ENCODE measurements at regions not wholly inside any gene's neighbourhood (a gene's known extent, or its start where the extent isn't known, plus 50 kb on each side); places are given as distances from the start of the nearest gene placed in this dataset.
A peak's percentile ranks its signal among the peaks of the same experiment; 100 is the strongest.

DNA sequence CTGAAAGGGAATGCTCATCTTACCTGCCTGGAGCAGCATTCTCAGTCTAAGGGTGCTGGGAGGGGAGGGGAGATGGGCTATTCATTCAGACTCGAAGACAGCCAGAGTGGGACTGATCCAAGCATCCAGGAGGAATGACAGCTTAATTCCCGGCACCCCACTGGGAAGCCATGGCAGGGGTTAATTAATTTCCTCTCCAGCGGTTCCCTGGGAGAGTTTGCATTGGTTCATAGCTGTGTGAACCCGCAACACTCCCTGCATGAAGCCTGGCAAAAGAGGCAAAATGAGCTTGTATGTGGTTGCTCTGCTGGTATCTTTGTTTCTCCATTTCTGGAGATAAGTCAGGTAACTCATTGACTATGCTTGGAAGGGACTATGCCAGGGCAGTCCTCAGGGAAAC, 401.0 kb upstream of the SLC24A2 start:
- Histone ChIP-seq H3K4me1 (ENCODE audit: insufficient read depth, low read length, poor library complexity, severe bottlenecking) (no peaks in the 10 kb centered on the region), H3K4me2 (ENCODE audit: low read length) (no peak overlapping the region), H4K20me1 (ENCODE audit: insufficient read depth, low read length) (no peaks in the 10 kb centered on the region), H3K79me2 (ENCODE audit: insufficient read depth, low read depth, low read length) (no peaks in the 10 kb centered on the region), H3K9me3 (ENCODE audit: low read length) (no peaks in the 10 kb centered on the region), H3K36me3 (ENCODE audit: insufficient read depth, low read length) (no peaks in the 10 kb centered on the region), H3K4me3 (ENCODE audit: low read depth, low read length, poor library complexity, severe bottlenecking) (no peak overlapping the region), H3K9me2 (ENCODE audit: insufficient read depth, low read length) (no peaks in the 10 kb centered on the region), H2AFZ (ENCODE audit: low read length) (no peak overlapping the region), H3K27ac (ENCODE audit: low read depth, low read length, poor library complexity, severe bottlenecking) (no peak overlapping the region)
- BruUV-seq (replicated peaks) = no TSS peak
- ChIA-PET CTCF (ENCODE audit: unreplicated experiment) (no interaction called here), POLR2A (interaction anchor here (0.7 kb wide), 1 partner anchor 138 kb away, joined by 3 read pairs; no protein-coding TSS in a partner anchor)
- intact Hi-C loops (cut with micrococcal nuclease; ENCODE audit: unreplicated experiment) = no loop called here
- no peak for TF ChIP-seq EZH2phosphoT487 (IDR thresholded peaks at IDR 0.05; ENCODE audit: borderline replicate concordance, low read depth, low read length)
- DNase-seq (ENCODE audit: low spot score) = no peak

DNA sequence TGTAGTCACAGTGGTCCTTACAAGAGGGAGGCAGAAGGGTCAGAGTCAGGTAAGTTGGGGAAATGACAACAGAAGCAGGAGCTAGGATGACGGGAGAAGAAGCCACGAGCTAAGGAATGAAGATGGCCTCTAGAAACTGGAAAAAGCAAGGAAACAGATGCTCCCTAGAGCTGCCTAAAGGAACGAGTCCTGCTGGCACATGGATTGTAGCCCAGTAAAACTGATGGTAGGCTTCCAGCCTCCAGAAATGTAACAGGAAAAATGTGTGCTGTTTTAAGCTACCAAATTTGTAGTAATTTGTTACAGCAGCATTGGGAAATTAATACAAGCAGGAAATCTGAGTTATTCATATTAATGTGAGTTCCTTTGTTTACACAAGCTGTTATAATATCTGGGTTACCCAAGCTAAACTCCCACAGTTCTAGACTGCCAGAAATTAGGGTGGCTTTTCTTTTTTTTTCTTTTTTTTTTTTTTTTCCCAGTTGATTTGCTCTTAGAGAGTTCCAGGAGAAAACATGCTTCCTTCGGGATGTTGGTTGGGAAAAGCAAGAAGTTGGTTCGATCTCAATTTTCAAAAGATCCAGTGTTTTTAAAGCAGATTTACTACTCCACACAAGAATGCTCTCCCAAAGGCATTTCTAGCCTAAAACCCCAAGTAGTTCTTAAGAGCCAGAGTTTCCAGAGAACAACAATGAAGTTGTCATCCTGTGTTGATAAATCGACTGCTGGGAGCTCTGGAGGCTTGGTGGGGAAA, 400.0 kb upstream of the SLC24A2 start:
- H3K4me2 ChIP-seq (ENCODE audit: low read length) = no peak overlapping the region
- no peaks in the 10 kb centered on the region for H3K36me3 ChIP-seq (ENCODE audit: insufficient read depth, low read length)
- intact Hi-C loops (cut with micrococcal nuclease; ENCODE audit: unreplicated experiment) = no loop called here
- H4K20me1 ChIP-seq (ENCODE audit: insufficient read depth, low read length) = no peaks in the 10 kb centered on the region
- no peaks in the 10 kb centered on the region for H3K79me2 ChIP-seq (ENCODE audit: insufficient read depth, low read depth, low read length)
- POLR2A ChIA-PET = interaction anchor here (0.6 to 1.2 kb wide), 4 partner anchors 9 to 210 kb away, joined by 3 to 4 read pairs (median 3); no protein-coding TSS in a partner anchor
- no peak overlapping the region for H2AFZ ChIP-seq (ENCODE audit: low read length)
- no peak overlapping the region for H3K4me3 ChIP-seq (ENCODE audit: low read depth, low read length, poor library complexity, severe bottlenecking)
- H3K9me2 ChIP-seq (ENCODE audit: insufficient read depth, low read length) = no peaks in the 10 kb centered on the region
- H3K9me3 ChIP-seq (ENCODE audit: low read length) = no peaks in the 10 kb centered on the region
- CTCF ChIA-PET (ENCODE audit: unreplicated experiment) = no interaction called here
- no peak for DNase-seq (ENCODE audit: low spot score)
- no TSS peak for BruUV-seq (replicated peaks)
- H3K4me1 ChIP-seq (ENCODE audit: insufficient read depth, low read length, poor library complexity, severe bottlenecking) = no peaks in the 10 kb centered on the region
- TF ChIP-seq EZH2phosphoT487 (IDR thresholded peaks at IDR 0.05; ENCODE audit: borderline replicate concordance, low read depth, low read length) = no peak
- TF ChIP-seq, protein P1, sequence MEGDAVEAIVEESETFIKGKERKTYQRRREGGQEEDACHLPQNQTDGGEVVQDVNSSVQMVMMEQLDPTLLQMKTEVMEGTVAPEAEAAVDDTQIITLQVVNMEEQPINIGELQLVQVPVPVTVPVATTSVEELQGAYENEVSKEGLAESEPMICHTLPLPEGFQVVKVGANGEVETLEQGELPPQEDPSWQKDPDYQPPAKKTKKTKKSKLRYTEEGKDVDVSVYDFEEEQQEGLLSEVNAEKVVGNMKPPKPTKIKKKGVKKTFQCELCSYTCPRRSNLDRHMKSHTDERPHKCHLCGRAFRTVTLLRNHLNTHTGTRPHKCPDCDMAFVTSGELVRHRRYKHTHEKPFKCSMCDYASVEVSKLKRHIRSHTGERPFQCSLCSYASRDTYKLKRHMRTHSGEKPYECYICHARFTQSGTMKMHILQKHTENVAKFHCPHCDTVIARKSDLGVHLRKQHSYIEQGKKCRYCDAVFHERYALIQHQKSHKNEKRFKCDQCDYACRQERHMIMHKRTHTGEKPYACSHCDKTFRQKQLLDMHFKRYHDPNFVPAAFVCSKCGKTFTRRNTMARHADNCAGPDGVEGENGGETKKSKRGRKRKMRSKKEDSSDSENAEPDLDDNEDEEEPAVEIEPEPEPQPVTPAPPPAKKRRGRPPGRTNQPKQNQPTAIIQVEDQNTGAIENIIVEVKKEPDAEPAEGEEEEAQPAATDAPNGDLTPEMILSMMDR (conservative IDR thresholded peaks at IDR 0.05; ENCODE audit: low read length) = no peak
- H3K27ac ChIP-seq (ENCODE audit: low read depth, low read length, poor library complexity, severe bottlenecking) = no peak overlapping the region

DNA sequence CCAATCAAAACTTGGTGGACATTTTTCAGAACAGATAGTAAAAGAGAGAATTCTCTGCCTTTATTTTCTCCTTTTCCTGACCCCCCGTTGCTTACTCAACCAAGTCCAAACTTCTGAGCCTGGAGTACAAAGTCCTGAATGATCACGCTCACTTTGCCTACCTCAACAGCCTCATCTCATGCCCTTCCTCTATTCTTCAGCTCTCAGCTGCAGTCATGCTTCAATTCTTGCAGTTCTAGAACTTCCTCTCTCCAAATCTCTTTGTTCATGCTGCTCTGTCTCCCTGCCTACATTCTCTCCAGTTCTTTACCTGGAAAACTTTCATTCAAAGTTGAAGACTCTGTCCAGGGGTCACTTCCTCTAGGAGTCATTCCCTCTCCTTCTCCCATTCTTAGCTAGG, 398.5 kb upstream of the SLC24A2 start:
- Histone ChIP-seq H3K9me3 (ENCODE audit: low read length) (no peaks in the 10 kb centered on the region), H3K27ac (ENCODE audit: low read depth, low read length, poor library complexity, severe bottlenecking) (no peak overlapping the region), H3K4me3 (ENCODE audit: low read depth, low read length, poor library complexity, severe bottlenecking) (no peak overlapping the region), H4K20me1 (ENCODE audit: insufficient read depth, low read length) (no peaks in the 10 kb centered on the region), H3K9me2 (ENCODE audit: insufficient read depth, low read length) (no peaks in the 10 kb centered on the region), H3K36me3 (ENCODE audit: insufficient read depth, low read length) (no peaks in the 10 kb centered on the region), H3K4me1 (ENCODE audit: insufficient read depth, low read length, poor library complexity, severe bottlenecking) (no peaks in the 10 kb centered on the region), H3K4me2 (ENCODE audit: low read length) (no peak overlapping the region), H3K79me2 (ENCODE audit: insufficient read depth, low read depth, low read length) (no peaks in the 10 kb centered on the region), H2AFZ (ENCODE audit: low read length) (no peak overlapping the region)
- intact Hi-C loops (cut with micrococcal nuclease; ENCODE audit: unreplicated experiment) = no loop called here
- peak; percentile 29 for DNase-seq (ENCODE audit: low spot score)
- TF ChIP-seq EZH2phosphoT487 (IDR thresholded peaks at IDR 0.05; ENCODE audit: borderline replicate concordance, low read depth, low read length) = no peak
- TF ChIP-seq, protein P1 (conservative IDR thresholded peaks at IDR 0.05; ENCODE audit: low read length) = no peak
- no TSS peak for BruUV-seq (replicated peaks)
- ChIA-PET POLR2A (interaction anchor here (0.7 kb wide), 1 partner anchor 11 kb away, joined by 3 read pairs; no protein-coding TSS in a partner anchor), CTCF (ENCODE audit: unreplicated experiment) (no interaction called here)

Data from OCI-LY7 (cell line).